ENCODE measurements at regions not wholly inside any gene's neighbourhood (a gene's known extent, or its start where the extent isn't known, plus 50 kb on each side); places are given as distances from the start of the nearest gene placed in this dataset.
A peak's percentile ranks its signal among the peaks of the same experiment; 100 is the strongest.
"Not testable (repeated sequence)": the region's sequence is repeated elsewhere in the genome, so short reads cannot be mapped to it uniquely, and the experiment has no call there.

DNA sequence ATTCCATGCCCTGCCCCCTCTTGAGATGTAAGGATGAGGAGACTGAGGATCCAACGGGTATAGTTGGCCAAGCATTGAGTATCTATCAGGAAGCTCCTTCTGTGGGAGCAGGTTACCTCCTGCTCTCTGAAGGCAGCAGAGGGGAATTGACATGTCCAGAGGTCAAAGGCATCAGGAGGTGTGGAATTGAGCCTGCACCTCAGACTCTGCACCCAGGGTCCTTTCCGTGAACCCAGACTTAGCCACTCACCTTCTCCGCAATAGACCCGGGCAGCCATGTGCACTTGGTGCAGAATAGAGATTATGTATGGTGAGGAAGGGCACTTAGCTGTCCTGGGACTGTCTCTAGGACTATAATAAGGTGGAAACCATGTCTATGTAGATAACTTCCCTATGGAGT lies 399.0 kb upstream of the TPM1 start:
- POLR2A ChIA-PET: no interaction called here

DNA sequence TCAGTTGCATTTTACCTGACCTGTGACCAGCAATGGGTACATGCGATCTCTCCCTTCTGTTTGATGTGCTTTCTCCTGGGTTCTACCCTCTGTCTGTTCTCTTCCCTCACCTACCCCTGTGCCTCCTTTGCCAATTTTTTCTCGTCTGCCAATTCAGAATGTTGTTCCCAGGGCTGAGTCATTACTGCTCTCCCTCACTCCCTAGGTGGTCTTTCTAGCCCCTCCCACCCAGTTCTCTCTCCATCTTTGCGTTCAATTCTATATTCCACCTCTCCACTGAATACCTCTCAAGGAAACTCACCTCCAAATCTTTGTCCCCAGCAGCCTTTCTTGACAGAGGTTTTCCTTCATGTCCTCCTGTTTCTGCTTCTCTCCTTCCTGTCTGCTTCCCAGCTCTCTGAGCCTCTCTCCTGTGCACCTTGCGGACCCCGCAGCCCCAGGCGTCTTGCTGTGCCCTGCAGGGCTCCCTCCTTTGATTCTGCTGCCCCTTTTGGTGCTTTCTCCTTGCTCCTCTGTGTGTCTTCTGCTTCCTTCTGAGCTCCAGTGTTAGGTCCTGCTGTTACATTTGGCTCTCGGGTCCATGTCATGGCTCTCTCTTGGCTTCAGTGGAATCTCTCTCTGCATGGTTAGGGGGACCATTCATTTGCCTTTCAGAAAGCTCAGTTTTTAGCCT lies 398.2 kb upstream of the TPM1 start:
- Mint-ChIP-seq H3K9me3 (no peaks in the 10 kb centered on the region), H3K36me3 (no peaks in the 10 kb centered on the region), H3K4me3 (no peak overlapping the region), H3K27me3 (no peaks in the 10 kb centered on the region), H3K4me1 (ENCODE audit: low read depth) (no peaks in the 10 kb centered on the region), H3K27ac (no peak overlapping the region)
- no peak for DNase-seq
- ChIA-PET CTCF (interaction anchor here (0.7 kb wide), 1 partner anchor 98 kb away, joined by 3 read pairs; no protein-coding TSS in a partner anchor), POLR2A (no interaction called here)
- intact Hi-C loops (cut with micrococcal nuclease): loop anchor here (10.0 kb wide), 1 partner anchor 100 kb away; no protein-coding TSS in a partner anchor

More for the DNA sequence above, 399.0 kb upstream of the TPM1 start:
- Mint-ChIP-seq H3K27ac (no peak overlapping the region), H3K36me3 (no peaks in the 10 kb centered on the region), H3K4me1 (ENCODE audit: low read depth) (no peaks in the 10 kb centered on the region), H3K27me3 (no peaks in the 10 kb centered on the region), H3K4me3 (no peak overlapping the region), H3K9me3 (no peaks in the 10 kb centered on the region)
- CTCF ChIA-PET: no interaction called here
- no peak for DNase-seq
- intact Hi-C loops (cut with micrococcal nuclease): loop anchor here (10.0 kb wide), 1 partner anchor 101 kb away; no protein-coding TSS in a partner anchor

DNA sequence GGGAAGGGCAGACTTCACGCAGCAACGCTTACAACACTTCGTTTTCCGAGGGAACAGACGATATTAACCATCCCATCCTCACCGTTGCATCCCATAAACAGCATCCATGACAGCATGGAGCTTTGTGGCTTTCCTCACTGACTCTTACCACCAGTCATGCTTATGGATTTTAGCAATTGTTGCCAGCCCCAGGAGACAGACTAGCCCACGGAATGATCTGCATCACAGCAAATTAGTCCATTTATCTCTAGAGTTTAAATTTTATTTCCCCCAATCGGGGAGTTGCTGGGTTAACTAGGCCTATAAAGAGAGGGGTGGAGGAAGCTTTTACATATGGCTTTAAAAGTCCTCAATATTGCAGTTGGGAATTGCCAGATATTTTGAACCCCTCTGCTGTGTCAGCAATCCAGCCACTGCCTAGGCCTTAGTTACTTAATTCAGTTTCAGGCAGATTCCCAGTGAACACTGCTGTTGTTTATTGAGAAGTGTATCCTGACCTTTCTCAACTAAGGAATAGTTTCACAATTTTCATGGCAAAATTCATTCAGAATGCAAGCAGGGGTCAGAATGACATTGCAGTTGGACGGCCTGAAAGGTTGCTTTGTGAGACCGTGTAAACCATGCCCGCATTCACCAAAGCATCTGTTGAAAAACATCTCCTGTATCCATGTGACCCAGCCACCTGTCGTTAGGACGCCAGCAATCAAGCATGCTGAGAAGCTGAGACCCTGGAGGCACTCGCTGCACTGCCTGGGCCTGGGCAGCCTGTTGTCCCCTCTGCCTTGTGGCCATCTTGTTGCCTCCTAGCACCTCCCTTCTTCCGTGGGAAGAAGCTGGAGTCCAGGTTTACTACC lies 397.4 kb upstream of the TPM1 start:
- Mint-ChIP-seq H3K9me3 (no peaks in the 10 kb centered on the region), H3K36me3 (no peaks in the 10 kb centered on the region), H3K27me3 (no peaks in the 10 kb centered on the region), H3K4me1 (ENCODE audit: low read depth) (no peaks in the 10 kb centered on the region), H3K4me3 (no peak overlapping the region), H3K27ac (no peak overlapping the region)
- intact Hi-C loops (cut with micrococcal nuclease): loop anchor here (10.0 kb wide), 1 partner anchor 100 kb away; no protein-coding TSS in a partner anchor
- DNase-seq: no peak
- POLR2A ChIA-PET: no interaction called here
- CTCF ChIA-PET: interaction anchor here (0.7 kb wide), 1 partner anchor 97 kb away, joined by 3 read pairs; no protein-coding TSS in a partner anchor

DNA sequence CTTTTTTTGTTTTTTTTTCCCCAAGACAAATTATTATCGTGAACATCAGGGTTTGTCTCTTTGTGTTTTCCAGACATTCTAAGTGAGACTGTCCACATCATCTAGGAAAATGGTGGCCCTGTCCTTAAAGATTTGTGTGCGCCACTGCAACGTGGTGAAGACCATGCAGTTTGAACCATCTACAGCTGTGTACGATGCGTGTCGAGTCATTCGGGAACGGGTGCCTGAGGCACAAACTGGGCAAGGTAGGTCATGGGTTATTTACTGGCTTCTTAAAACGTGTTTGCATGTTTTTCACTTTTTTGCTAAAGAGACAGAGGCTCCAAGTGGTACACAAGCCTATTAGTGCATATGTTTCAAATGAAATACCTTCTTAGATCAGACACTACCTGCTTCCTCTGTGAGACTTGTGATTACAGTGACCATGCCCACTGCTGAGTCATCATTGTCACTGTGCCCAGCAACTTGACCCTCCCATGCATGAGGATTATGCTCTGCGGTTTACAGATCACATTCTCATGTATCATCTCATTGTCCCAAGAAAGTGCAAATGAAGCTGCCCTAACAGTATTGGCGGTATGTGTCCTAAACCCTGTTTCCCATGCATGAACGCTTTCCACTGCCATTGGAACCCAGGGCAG lies 395.2 kb upstream of the TPM1 start:
- Mint-ChIP-seq H3K4me3 (no peak overlapping the region), H3K27ac (no peak overlapping the region), H3K27me3 (no peaks in the 10 kb centered on the region), H3K36me3 (no peaks in the 10 kb centered on the region), H3K4me1 (ENCODE audit: low read depth) (no peaks in the 10 kb centered on the region), H3K9me3 (no peaks in the 10 kb centered on the region)
- ChIA-PET POLR2A (interaction anchor here (0.6 kb wide), 1 partner anchor 439 kb away, joined by 3 read pairs; no protein-coding TSS in a partner anchor), CTCF (no interaction called here)
- intact Hi-C loops (cut with micrococcal nuclease): loop anchor here (10.0 kb wide), 1 partner anchor 97 kb away; no protein-coding TSS in a partner anchor
- no peak for DNase-seq

DNA sequence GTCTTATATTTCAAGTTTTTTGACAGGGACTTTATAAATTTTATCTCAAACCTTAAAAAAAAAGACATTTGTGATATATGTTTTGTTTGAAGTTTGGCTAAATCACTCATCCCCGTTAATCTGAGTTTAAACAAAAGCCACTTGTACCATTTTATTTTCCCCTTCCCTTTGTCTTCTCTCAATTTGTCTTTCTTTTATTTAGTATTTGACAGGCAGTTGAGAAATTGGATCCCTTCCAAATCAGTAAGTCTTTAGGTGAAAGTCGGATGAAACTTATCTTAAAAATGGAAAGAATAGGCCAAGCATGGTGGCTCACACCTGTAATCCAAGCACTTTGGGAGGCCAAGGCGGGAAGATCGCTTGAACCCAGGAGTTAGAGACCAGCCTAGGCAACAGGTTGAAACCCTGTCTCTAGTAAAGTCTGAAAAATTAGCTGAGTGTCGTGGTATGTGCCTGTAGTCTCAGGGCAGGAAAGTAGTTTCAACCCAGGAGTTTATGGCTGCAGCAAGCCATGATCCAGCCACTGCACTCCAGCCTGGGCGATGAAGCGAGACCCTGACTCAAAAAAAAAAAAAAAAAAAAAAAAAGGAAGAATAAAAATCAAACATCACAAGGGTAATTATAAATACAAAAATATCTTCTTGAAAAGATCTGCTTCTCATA lies 394.6 kb upstream of the TPM1 start:
- DNase-seq: no peak
- H3K36me3 Mint-ChIP-seq: no peaks in the 10 kb centered on the region
- CTCF ChIA-PET: no interaction called here
- H3K27ac Mint-ChIP-seq: no peak overlapping the region
- no peak overlapping the region for H3K4me3 Mint-ChIP-seq
- no peaks in the 10 kb centered on the region for H3K27me3 Mint-ChIP-seq
- no peaks in the 10 kb centered on the region for H3K9me3 Mint-ChIP-seq
- no peaks in the 10 kb centered on the region for H3K4me1 Mint-ChIP-seq (ENCODE audit: low read depth)
- intact Hi-C loops (cut with micrococcal nuclease): loop anchor here (10.0 kb wide), 1 partner anchor 97 kb away; no protein-coding TSS in a partner anchor
- POLR2A ChIA-PET: interaction anchor here (0.6 kb wide), 1 partner anchor 440 kb away, joined by 3 read pairs; no protein-coding TSS in a partner anchor

DNA sequence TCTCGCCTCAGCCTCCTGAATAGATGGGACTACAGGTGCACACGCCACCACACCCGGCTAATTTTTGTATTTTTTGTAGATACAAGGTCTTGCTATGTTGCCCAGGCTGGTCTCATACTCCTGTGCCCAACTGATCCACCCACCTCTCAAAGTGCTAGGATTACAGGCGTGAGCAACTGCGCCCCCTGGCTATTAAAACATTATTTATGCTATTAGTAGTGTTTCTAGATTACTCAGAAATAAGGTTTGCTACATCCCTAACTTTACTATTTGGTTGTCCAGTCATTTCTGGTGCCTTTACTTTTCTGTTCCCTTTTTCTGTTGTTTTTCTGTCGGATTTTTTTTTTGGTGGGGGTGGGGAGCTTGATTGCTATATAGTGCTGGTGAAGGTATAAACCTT lies 393.6 kb upstream of the TPM1 start:
- DNase-seq: no peak
- no peaks in the 10 kb centered on the region for H3K36me3 Mint-ChIP-seq
- H3K27me3 Mint-ChIP-seq: no peaks in the 10 kb centered on the region
- CTCF ChIA-PET: no interaction called here
- intact Hi-C loops (cut with micrococcal nuclease): loop anchor here (10.0 kb wide), 1 partner anchor 96 kb away; no protein-coding TSS in a partner anchor
- POLR2A ChIA-PET: no interaction called here
- no peak overlapping the region for H3K27ac Mint-ChIP-seq
- no peaks in the 10 kb centered on the region for H3K4me1 Mint-ChIP-seq (ENCODE audit: low read depth)
- peaks cover under 1% of the 10 kb centered on the region for H3K9me3 Mint-ChIP-seq
- H3K4me3 Mint-ChIP-seq: no peak overlapping the region

DNA sequence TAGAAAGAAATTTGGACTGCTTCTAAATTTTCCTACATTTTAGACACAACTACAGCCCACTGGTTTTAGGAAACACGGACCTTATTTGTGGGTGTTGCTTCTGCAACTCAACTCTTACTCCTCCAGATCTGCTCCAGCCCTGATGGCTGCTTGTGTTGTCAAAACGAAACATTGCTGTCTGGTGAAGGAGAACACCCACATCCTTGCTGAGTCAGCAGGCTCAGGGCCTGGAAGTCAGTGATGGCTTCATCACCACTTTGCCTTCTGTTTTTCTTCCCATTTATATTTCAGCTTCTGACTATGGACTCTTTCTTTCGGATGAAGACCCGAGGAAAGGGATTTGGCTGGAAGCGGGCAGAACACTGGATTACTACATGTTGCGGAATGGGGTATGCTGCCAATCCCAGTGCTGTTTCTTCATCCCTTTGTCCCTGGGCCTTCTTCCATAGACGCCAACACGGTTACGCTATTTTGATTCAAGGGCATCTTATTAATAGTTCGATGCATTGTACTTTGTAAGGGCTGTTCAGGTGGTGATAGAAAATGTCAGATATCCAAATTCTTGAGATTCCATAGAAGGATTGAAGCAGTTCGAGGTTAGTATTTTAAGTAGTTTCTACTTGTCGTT lies 392.6 kb upstream of the TPM1 start:
- Mint-ChIP-seq H3K9me3 (peaks cover 4% of the 10 kb centered on the region), H3K36me3 (no peaks in the 10 kb centered on the region), H3K4me1 (ENCODE audit: low read depth) (no peaks in the 10 kb centered on the region), H3K4me3 (no peak overlapping the region), H3K27me3 (peaks cover 1% of the 10 kb centered on the region), H3K27ac (no peak overlapping the region)
- DNase-seq: peak; percentile 52
- ChIA-PET CTCF (no interaction called here), POLR2A (no interaction called here)
- intact Hi-C loops (cut with micrococcal nuclease): loop anchor here (10.0 kb wide), 1 partner anchor 95 kb away; no protein-coding TSS in a partner anchor

DNA sequence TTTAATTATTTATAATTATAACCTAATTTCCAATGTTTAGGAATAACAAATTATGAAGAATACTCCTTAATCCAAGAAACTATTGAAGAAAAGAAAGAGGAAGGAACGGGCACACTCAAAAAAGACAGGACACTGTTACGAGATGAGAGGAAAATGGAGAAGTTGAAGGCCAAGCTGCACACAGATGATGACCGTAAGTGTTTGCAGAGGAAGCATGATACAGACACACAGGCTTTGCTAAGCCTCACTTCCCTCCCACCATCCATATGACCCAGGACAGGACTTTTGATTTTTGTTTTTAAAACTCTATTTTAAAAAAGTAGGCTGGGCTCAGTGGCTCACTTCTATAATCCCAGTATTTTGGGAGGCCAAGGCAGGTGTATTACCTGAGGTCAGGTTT lies 389.4 kb upstream of the TPM1 start:
- Mint-ChIP-seq H3K4me1 (ENCODE audit: low read depth) (peaks cover 1% of the 10 kb centered on the region), H3K4me3 (no peak overlapping the region), H3K27ac (no peak overlapping the region), H3K9me3 (peaks cover 4% of the 10 kb centered on the region), H3K36me3 (no peaks in the 10 kb centered on the region), H3K27me3 (peaks cover 2% of the 10 kb centered on the region)
- CTCF ChIA-PET: no interaction called here
- intact Hi-C loops (cut with micrococcal nuclease): no loop called here
- DNase-seq: no peak
- POLR2A ChIA-PET: no interaction called here

DNA sequence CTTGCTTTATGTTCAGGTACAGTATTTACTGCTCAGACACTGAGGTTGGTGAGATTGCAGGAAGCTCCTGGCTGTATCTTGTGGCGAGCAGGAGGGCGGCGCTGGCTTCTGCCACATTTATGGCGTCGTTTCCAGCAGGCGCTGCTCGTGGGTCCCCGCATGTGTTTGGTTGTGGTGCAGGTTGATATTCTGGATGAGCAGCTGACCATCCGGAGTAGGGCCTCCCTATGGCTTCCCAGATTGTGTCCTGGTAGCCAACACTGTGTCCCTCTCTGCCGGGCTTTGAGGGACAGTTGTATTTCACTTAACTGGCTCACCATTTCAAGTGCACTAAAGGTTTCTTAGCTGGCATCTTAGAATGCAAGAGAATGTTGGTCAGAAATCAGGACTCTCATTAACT lies 386.5 kb upstream of the TPM1 start:
- no peak overlapping the region for H3K27ac Mint-ChIP-seq
- ChIA-PET CTCF (no interaction called here), POLR2A (no interaction called here)
- H3K4me1 Mint-ChIP-seq (ENCODE audit: low read depth): peaks cover 7% of the 10 kb centered on the region
- H3K4me3 Mint-ChIP-seq: no peak overlapping the region
- intact Hi-C loops (cut with micrococcal nuclease): no loop called here
- no peak for DNase-seq
- peaks cover 6% of the 10 kb centered on the region for H3K27me3 Mint-ChIP-seq
- H3K9me3 Mint-ChIP-seq: peaks cover 4% of the 10 kb centered on the region
- no peaks in the 10 kb centered on the region for H3K36me3 Mint-ChIP-seq

DNA sequence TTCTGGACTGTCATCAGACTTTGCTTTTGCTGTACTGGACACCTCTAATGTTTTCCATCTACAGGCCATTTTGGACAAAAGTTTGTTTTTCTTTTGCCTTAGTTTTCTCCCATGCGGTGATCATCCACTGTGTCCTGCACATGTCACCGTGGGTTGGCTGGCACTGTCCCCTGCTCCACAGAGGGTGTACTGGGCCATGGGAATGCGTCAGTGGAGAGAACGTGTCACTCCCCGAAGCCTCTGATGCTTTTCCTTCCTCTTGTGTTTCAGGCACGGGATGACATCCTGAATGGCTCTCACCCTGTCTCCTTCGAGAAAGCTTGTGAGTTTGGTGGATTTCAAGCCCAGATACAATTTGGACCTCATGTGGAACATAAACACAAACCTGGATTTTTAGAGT lies 385.0 kb upstream of the TPM1 start:
- CTCF ChIA-PET; H3K27me3 Mint-ChIP-seq; H3K4me3 Mint-ChIP-seq; H3K4me1 Mint-ChIP-seq (ENCODE audit: low read depth); H3K36me3 Mint-ChIP-seq; POLR2A ChIA-PET; H3K9me3 Mint-ChIP-seq; DNase-seq; H3K27ac Mint-ChIP-seq; intact Hi-C loops (cut with micrococcal nuclease): not testable (repeated sequence)

DNA sequence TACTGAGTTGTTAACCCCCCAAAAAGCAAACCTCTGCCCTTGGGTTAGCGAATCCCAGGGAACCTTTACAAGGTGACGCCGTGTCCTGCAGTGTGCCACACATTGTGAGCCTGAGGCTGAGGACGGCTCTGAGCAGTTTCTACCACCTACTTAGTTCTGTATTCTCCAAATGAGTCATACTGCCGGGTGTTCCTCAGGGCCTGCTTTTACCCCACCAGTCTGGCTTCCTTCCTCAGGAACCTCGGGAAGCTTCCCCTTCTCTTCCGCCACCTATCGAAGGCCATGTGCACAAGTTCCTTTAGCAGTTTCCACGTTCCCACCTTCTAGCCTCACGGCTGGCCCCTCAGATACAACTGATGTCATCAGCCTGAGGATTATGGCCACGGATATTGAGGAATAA lies 384.0 kb upstream of the TPM1 start:
- CTCF ChIA-PET: no interaction called here

More for the DNA sequence above, 384.0 kb upstream of the TPM1 start:
- no peak overlapping the region for H3K27ac Mint-ChIP-seq
- DNase-seq: peak; percentile 31
- intact Hi-C loops (cut with micrococcal nuclease): no loop called here
- peaks cover 7% of the 10 kb centered on the region for H3K4me1 Mint-ChIP-seq (ENCODE audit: low read depth)
- H3K9me3 Mint-ChIP-seq: peaks cover 4% of the 10 kb centered on the region
- H3K36me3 Mint-ChIP-seq: no peaks in the 10 kb centered on the region
- POLR2A ChIA-PET: no interaction called here
- H3K4me3 Mint-ChIP-seq: no peak overlapping the region
- peaks cover 6% of the 10 kb centered on the region for H3K27me3 Mint-ChIP-seq

All from activated CD4-positive, alpha-beta memory T cell treated with anti-CD3 and anti-CD28 coated beads for 36 hours (primary cell).